ENCODE measurements at regions not wholly inside any gene's neighbourhood (a gene's known extent, or its start where the extent isn't known, plus 50 kb on each side); places are given as distances from the start of the nearest gene placed in this dataset.

- H3K4me3 Mint-ChIP-seq (ENCODE audit: unreplicated experiment) = no peak overlapping the region
- H3K27ac Mint-ChIP-seq (ENCODE audit: unreplicated experiment) = no peak overlapping the region
- CTCF ChIA-PET = no interaction called here
- no TSS peak for BruUV-seq (replicated peaks)
- no peaks in the 10 kb centered on the region for H3K36me3 Mint-ChIP-seq (ENCODE audit: insufficient read depth, unreplicated experiment)
- no peak overlapping the region for H3K4me3 ChIP-seq (ENCODE audit: low read depth, low read length)
- H3K27me3 ChIP-seq (replicated peaks; ENCODE audit: control insufficient read depth, insufficient read depth, low read length) = no peaks in the 10 kb centered on the region
- no peaks in the 10 kb centered on the region for H3K36me3 ChIP-seq (ENCODE audit: control insufficient read depth, insufficient read depth, low read length)
- TF ChIP-seq CTCF (IDR thresholded peaks at IDR 0.05; ENCODE audit: insufficient read depth in 1 of 2, low read depth in 1 of 2, low read length in 1 of 2, severe bottlenecking in 1 of 2, unreplicated experiment in 1 of 2) = no peak
- no peak for DNase-seq
- H3K9me3 ChIP-seq = no peaks in the 10 kb centered on the region
- H3K27me3 Mint-ChIP-seq (ENCODE audit: insufficient read depth, unreplicated experiment) = peaks cover 5% of the 10 kb centered on the region
- intact Hi-C loops (cut with micrococcal nuclease; ENCODE audit: unreplicated experiment) = no loop called here
- no peaks in the 10 kb centered on the region for H3K4me1 Mint-ChIP-seq (ENCODE audit: low read depth, unreplicated experiment)
- no peaks in the 10 kb centered on the region for H3K4me1 ChIP-seq
- H3K9me3 Mint-ChIP-seq (ENCODE audit: unreplicated experiment) = no peaks in the 10 kb centered on the region
- POLR2A ChIA-PET = no interaction called here
Measured at GRCh38 chr5:19196631-19197030, 791.4 kb downstream of the CDH18 start.

GRCh38 chr5:19200251-19200650 is 787.7 kb downstream of the CDH18 start:
- POLR2A ChIA-PET = no interaction called here
- Histone ChIP-seq H3K9me3 (no peaks in the 10 kb centered on the region), H3K4me1 (no peaks in the 10 kb centered on the region), H3K36me3 (ENCODE audit: control insufficient read depth, insufficient read depth, low read length) (no peaks in the 10 kb centered on the region), H3K27me3 (replicated peaks; ENCODE audit: control insufficient read depth, insufficient read depth, low read length) (no peaks in the 10 kb centered on the region), H3K4me3 (ENCODE audit: low read depth, low read length) (no peak overlapping the region)
- no peak for DNase-seq
- no peak for TF ChIP-seq CTCF (IDR thresholded peaks at IDR 0.05; ENCODE audit: insufficient read depth in 1 of 2, low read depth in 1 of 2, low read length in 1 of 2, severe bottlenecking in 1 of 2, unreplicated experiment in 1 of 2)
- H3K4me3 Mint-ChIP-seq (ENCODE audit: unreplicated experiment) = no peak overlapping the region
- BruUV-seq (replicated peaks) = no TSS peak
- H3K27ac Mint-ChIP-seq (ENCODE audit: unreplicated experiment) = no peak overlapping the region
- peaks cover 5% of the 10 kb centered on the region for H3K27me3 Mint-ChIP-seq (ENCODE audit: insufficient read depth, unreplicated experiment)
- H3K36me3 Mint-ChIP-seq (ENCODE audit: insufficient read depth, unreplicated experiment) = no peaks in the 10 kb centered on the region
- intact Hi-C loops (cut with micrococcal nuclease; ENCODE audit: unreplicated experiment) = no loop called here
- CTCF ChIA-PET = no interaction called here
- H3K9me3 Mint-ChIP-seq (ENCODE audit: unreplicated experiment) = no peaks in the 10 kb centered on the region
- H3K4me1 Mint-ChIP-seq (ENCODE audit: low read depth, unreplicated experiment) = no peaks in the 10 kb centered on the region

GRCh38 chr5:19208397-19208796 is 779.6 kb downstream of the CDH18 start:
- Mint-ChIP-seq H3K9me3 (ENCODE audit: unreplicated experiment) (no peaks in the 10 kb centered on the region), H3K36me3 (ENCODE audit: insufficient read depth, unreplicated experiment) (no peaks in the 10 kb centered on the region), H3K4me3 (ENCODE audit: unreplicated experiment) (no peak overlapping the region), H3K27ac (ENCODE audit: unreplicated experiment) (no peak overlapping the region), H3K27me3 (ENCODE audit: insufficient read depth, unreplicated experiment) (peaks cover 2% of the 10 kb centered on the region), H3K4me1 (ENCODE audit: low read depth, unreplicated experiment) (no peaks in the 10 kb centered on the region)
- intact Hi-C loops (cut with micrococcal nuclease; ENCODE audit: unreplicated experiment) = no loop called here
- Histone ChIP-seq H3K9me3 (no peaks in the 10 kb centered on the region), H3K27me3 (replicated peaks; ENCODE audit: control insufficient read depth, insufficient read depth, low read length) (no peaks in the 10 kb centered on the region), H3K36me3 (ENCODE audit: control insufficient read depth, insufficient read depth, low read length) (no peaks in the 10 kb centered on the region), H3K4me3 (ENCODE audit: low read depth, low read length) (no peak overlapping the region), H3K4me1 (no peaks in the 10 kb centered on the region)
- ChIA-PET POLR2A (no interaction called here), CTCF (no interaction called here)
- no peak for DNase-seq
- BruUV-seq (replicated peaks) = no TSS peak
- TF ChIP-seq CTCF (IDR thresholded peaks at IDR 0.05; ENCODE audit: insufficient read depth in 1 of 2, low read depth in 1 of 2, low read length in 1 of 2, severe bottlenecking in 1 of 2, unreplicated experiment in 1 of 2) = no peak
